ENCODE measurements at regions not wholly inside any gene's neighbourhood (a gene's known extent, or its start where the extent isn't known, plus 50 kb on each side); places are given as distances from the start of the nearest gene placed in this dataset.

GRCh38 chr12:113525066-113525465 lies 53.4 kb upstream of the LHX5 start:
- no peak for TF ChIP-seq CTCF (IDR thresholded peaks at IDR 0.05)
- TF ChIP-seq POLR2A (IDR thresholded peaks at IDR 0.05): no peak

Measured in testis (tissue), 2 donors.